ENCODE measurements at regions not wholly inside any gene's neighbourhood (a gene's known extent, or its start where the extent isn't known, plus 50 kb on each side); places are given as distances from the start of the nearest gene placed in this dataset.
"Not testable (repeated sequence)": the region's sequence is repeated elsewhere in the genome, so short reads cannot be mapped to it uniquely, and the experiment has no call there.

- TF ChIP-seq CTCF (IDR thresholded peaks at IDR 0.05; ENCODE audit: insufficient read depth, missing control alignments), result no peak
- DNase-seq (ENCODE audit: insufficient read length, low spot score) (no peak), FAIRE-seq (no peak)
Measured at GRCh38 chr18:14933049-14933851, 185.3 kb downstream of the ANKRD30B start.

GRCh38 chr18:14933964-14934363 lies 186.0 kb downstream of the ANKRD30B start:
- FAIRE-seq, result no peak
- TF ChIP-seq CTCF (IDR thresholded peaks at IDR 0.05; ENCODE audit: insufficient read depth, missing control alignments), result no peak
- DNase-seq (ENCODE audit: insufficient read length, low spot score), result no peak

- no peak for TF ChIP-seq CTCF (IDR thresholded peaks at IDR 0.05; ENCODE audit: insufficient read depth, missing control alignments)
- DNase-seq (ENCODE audit: insufficient read length, low spot score) (no peak), FAIRE-seq (no peak)
Measured at GRCh38 chr18:14935210-14935609, 187.2 kb downstream of the ANKRD30B start.

GRCh38 chr18:14936313-14936712 lies 188.3 kb downstream of the ANKRD30B start:
- no peak for FAIRE-seq
- no peak for TF ChIP-seq CTCF (IDR thresholded peaks at IDR 0.05; ENCODE audit: insufficient read depth, missing control alignments)
- no peak for DNase-seq (ENCODE audit: insufficient read length, low spot score)

- no peak for FAIRE-seq
- no peak for DNase-seq (ENCODE audit: insufficient read length, low spot score)
- no peak for TF ChIP-seq CTCF (IDR thresholded peaks at IDR 0.05; ENCODE audit: insufficient read depth, missing control alignments)
Measured at GRCh38 chr18:14937271-14937670, 189.3 kb downstream of the ANKRD30B start.

GRCh38 chr18:14939141-14939540 lies 191.2 kb downstream of the ANKRD30B start:
- FAIRE-seq, result no peak
- no peak for DNase-seq (ENCODE audit: insufficient read length, low spot score)
- no peak for TF ChIP-seq CTCF (IDR thresholded peaks at IDR 0.05; ENCODE audit: insufficient read depth, missing control alignments)

GRCh38 chr18:14940106-14940505 lies 192.1 kb downstream of the ANKRD30B start:
- DNase-seq (ENCODE audit: insufficient read length, low spot score); FAIRE-seq: not testable (repeated sequence)

All from D721Med (cell line).